ENCODE measurements at regions not wholly inside any gene's neighbourhood (a gene's known extent, or its start where the extent isn't known, plus 50 kb on each side); places are given as distances from the start of the nearest gene placed in this dataset.

- Histone ChIP-seq H3K4me1 (no peaks in the 10 kb centered on the region), H3K4me3 (no peak overlapping the region), H3K9me3 (no peaks in the 10 kb centered on the region), H3K36me3 (no peaks in the 10 kb centered on the region), H3K27me3 (no peaks in the 10 kb centered on the region), H3K27ac (replicated peaks in 1 of 4) (no peak overlapping the region)
- TF ChIP-seq CTCF (IDR thresholded peaks at IDR 0.05) = no peak
- TF ChIP-seq EP300 (IDR thresholded peaks at IDR 0.05) = no peak
- TF ChIP-seq POLR2A (IDR thresholded peaks at IDR 0.05; ENCODE audit: low read depth) = no peak
- no peak for TF ChIP-seq POLR2AphosphoS5 (IDR thresholded peaks at IDR 0.05)
- intact Hi-C loops (cut with DNase I) = no loop called here
- WGBS = 72% methylated on average over 3 of the region's 3 CpGs
- DNase-seq (ENCODE audit: extremely low spot score) = no peak
These were observed 131.9 kb downstream of the TMEM26 start for GRCh38 chr10:61321041-61321857.

- DNase-seq (ENCODE audit: extremely low spot score) = no peak
- no peaks in the 10 kb centered on the region for H3K27me3 ChIP-seq
- TF ChIP-seq EP300 (IDR thresholded peaks at IDR 0.05) = no peak
- H3K9me3 ChIP-seq = no peaks in the 10 kb centered on the region
- no peaks in the 10 kb centered on the region for H3K36me3 ChIP-seq
- no peaks in the 10 kb centered on the region for H3K4me1 ChIP-seq
- intact Hi-C loops (cut with DNase I) = no loop called here
- 96% methylated on average over 5 of the region's 5 CpGs for WGBS
- no peak overlapping the region for H3K4me3 ChIP-seq
- H3K27ac ChIP-seq (replicated peaks in 1 of 4) = no peak overlapping the region
These were observed 133.0 kb downstream of the TMEM26 start for GRCh38 chr10:61320257-61320587.

GRCh38 chr10:61319386-61320256 is 133.6 kb downstream of the TMEM26 start:
- TF ChIP-seq POLR2AphosphoS5 (IDR thresholded peaks at IDR 0.05) (no peak), EP300 (IDR thresholded peaks at IDR 0.05) (no peak), POLR2A (IDR thresholded peaks at IDR 0.05; ENCODE audit: low read depth) (no peak), CTCF (IDR thresholded peaks at IDR 0.05) (no peak)
- Histone ChIP-seq H3K36me3 (no peaks in the 10 kb centered on the region), H3K27ac (replicated peaks in 1 of 4) (no peak overlapping the region), H3K27me3 (no peaks in the 10 kb centered on the region), H3K9me3 (no peaks in the 10 kb centered on the region), H3K4me1 (no peaks in the 10 kb centered on the region), H3K4me3 (no peak overlapping the region)
- 76% methylated on average over 5 of the region's 5 CpGs for WGBS
- DNase-seq (ENCODE audit: extremely low spot score) = no peak
- intact Hi-C loops (cut with DNase I) = no loop called here

GRCh38 chr10:61318429-61318828 is 134.8 kb downstream of the TMEM26 start:
- Histone ChIP-seq H3K27me3 (no peaks in the 10 kb centered on the region), H3K27ac (replicated peaks in 1 of 4) (no peak overlapping the region), H3K4me3 (no peak overlapping the region), H3K9me3 (no peaks in the 10 kb centered on the region), H3K4me1 (peaks cover 0 to 7% (median 5%) of the 10 kb centered on the region in 4 donors), H3K36me3 (no peaks in the 10 kb centered on the region)
- intact Hi-C loops (cut with DNase I) = no loop called here
- DNase-seq (ENCODE audit: extremely low spot score) = no peak
- no peak for TF ChIP-seq CTCF (IDR thresholded peaks at IDR 0.05)
- no peak for TF ChIP-seq EP300 (IDR thresholded peaks at IDR 0.05)
- TF ChIP-seq POLR2AphosphoS5 (IDR thresholded peaks at IDR 0.05) = no peak
- no peak for TF ChIP-seq POLR2A (IDR thresholded peaks at IDR 0.05; ENCODE audit: low read depth)

GRCh38 chr10:61317706-61318105 is 135.5 kb downstream of the TMEM26 start:
- Histone ChIP-seq H3K9me3 (no peaks in the 10 kb centered on the region), H3K4me3 (no peak overlapping the region), H3K27ac (replicated peaks in 1 of 4) (no peak overlapping the region), H3K27me3 (no peaks in the 10 kb centered on the region), H3K4me1 (peaks cover 0 to 11% (median 9%) of the 10 kb centered on the region in 4 donors), H3K36me3 (no peaks in the 10 kb centered on the region)
- DNase-seq (ENCODE audit: extremely low spot score) = no peak
- TF ChIP-seq POLR2A (IDR thresholded peaks at IDR 0.05; ENCODE audit: low read depth) (no peak), EP300 (IDR thresholded peaks at IDR 0.05) (no peak), CTCF (IDR thresholded peaks at IDR 0.05) (no peak), POLR2AphosphoS5 (IDR thresholded peaks at IDR 0.05) (no peak)
- intact Hi-C loops (cut with DNase I) = no loop called here
